CD4-positive, alpha-beta T cell (primary cell): ENCODE measurements at regions not wholly inside any gene's neighbourhood (a gene's known extent, or its start where the extent isn't known, plus 50 kb on each side); places are given as distances from the start of the nearest gene placed in this dataset.

Experiments used
- ATAC-seq: fragments of 200-7000 bp; cut with Tn5 transposase; one replicate; pipeline ENCODE4 v1.10.0; 2022; ENCODE audit warnings: mild to moderate bottlenecking; ENCODE audit not compliant: poor library complexity
- CTCF ChIA-PET: fragments of 350-600 bp; sonication (Branson Sonifier 250); formaldehyde crosslinking; loops from one replicate; lab custom pipeline; 2021; ENCODE audit warnings: antibody characterized with exemption, inconsistent platforms; lab: Charles Lee
- POLR2A ChIA-PET: fragments of 350-600 bp; sonication (Branson Sonifier 250); formaldehyde crosslinking; loops from one replicate; lab custom pipeline; 2021; ENCODE audit warnings: antibody characterized with exemption, inconsistent platforms; lab: Charles Lee
- DNase-seq, 14 experiments: peaks; one replicate each; pipeline ENCODE4 v3.0.0-alpha.2; 2013 to 2020; ENCODE audit warnings: mixed read lengths in 2 of 14
- H3K27ac ChIP-seq, 2 donors: one replicate each; pipeline versions ENCODE4 v1.5.1 to v1.7.0; 2013; ENCODE audit warnings: low read length in 2 of 2, low read depth in 1 of 2, mild to moderate bottlenecking in 1 of 2
- H3K27me3 ChIP-seq, 2 experiments: 1 replicate in 1 of 2; 2 replicates in 1 of 2; pipeline versions ENCODE4 v1.6.1 to v1.7.0; 2013; ENCODE audit warnings: low read length in 2 of 2, control low read depth in 1 of 2, mild to moderate bottlenecking in 1 of 2, moderate library complexity in 1 of 2; ENCODE audit not compliant: insufficient read depth in 2 of 2, control insufficient read depth in 1 of 2
- H3K36me3 ChIP-seq: one replicate; pipeline ENCODE4 v1.6.1; 2013; ENCODE audit warnings: low read length, control low read depth; ENCODE audit not compliant: insufficient read depth
- H3K4me1 ChIP-seq: one replicate; pipeline ENCODE4 v1.6.1; 2013; ENCODE audit warnings: low read length, control low read depth; ENCODE audit not compliant: insufficient read depth
- H3K4me3 ChIP-seq: one replicate; pipeline ENCODE4 v1.5.1; 2013; ENCODE audit warnings: mild to moderate bottlenecking, low read length, moderate library complexity
- H3K9me3 ChIP-seq, 2 experiments: 1 replicate in 1 of 2; 2 replicates in 1 of 2; pipeline versions ENCODE4 v1.6.1 to v1.7.0; 2013; ENCODE audit warnings: low read length in 2 of 2, mild to moderate bottlenecking in 2 of 2, control low read depth in 1 of 2, moderate library complexity in 1 of 2; ENCODE audit not compliant: control insufficient read depth in 1 of 2, insufficient read depth in 1 of 2
- H3K27ac Mint-ChIP-seq: one replicate; pipeline ENCODE4 v1.8.0; 2020; ENCODE audit warnings: mixed read lengths
- H3K27me3 Mint-ChIP-seq: one replicate; pipeline ENCODE4 v1.8.0; 2021; ENCODE audit warnings: mixed read lengths
- H3K36me3 Mint-ChIP-seq: one replicate; pipeline ENCODE4 v1.8.0; 2021; ENCODE audit warnings: low read depth, mixed read lengths
- H3K4me1 Mint-ChIP-seq: one replicate; pipeline ENCODE4 v1.8.0; 2021; ENCODE audit warnings: low read depth, mixed read lengths
- H3K4me3 Mint-ChIP-seq: one replicate; pipeline ENCODE4 v1.8.0; 2020; ENCODE audit warnings: mild to moderate bottlenecking, mixed read lengths
- H3K9me3 Mint-ChIP-seq: one replicate; pipeline ENCODE4 v1.8.0; 2020; ENCODE audit warnings: mixed read lengths
- CTCF ChIP-seq: fragments of 200-600 bp; IDR thresholded peaks from one replicate; pipeline ENCODE4 v1.8.0; 2022; ENCODE audit warnings: antibody characterized with exemption, mild to moderate bottlenecking
- intact Hi-C, 2 experiments: fragments of 100-400 bp; cut with DNase I in 1 of 2; cut with micrococcal nuclease in 1 of 2; formaldehyde crosslinking; loops; one replicate each; pipeline versions ENCODE4 v1.15.1 to v1.9.0; 2023 to 2025; cut with DNase I, micrococcal nuclease

- Mint-ChIP-seq H3K4me3 (no peak overlapping the region), H3K9me3 (no peaks in the 10 kb centered on the region), H3K27me3 (no peaks in the 10 kb centered on the region), H3K36me3 (no peaks in the 10 kb centered on the region), H3K27ac (no peak overlapping the region), H3K4me1 (no peaks in the 10 kb centered on the region)
- Histone ChIP-seq H3K9me3 (no peaks in the 10 kb centered on the region), H3K4me3 (no peak overlapping the region), H3K27me3 (no peaks in the 10 kb centered on the region), H3K4me1 (no peaks in the 10 kb centered on the region), H3K36me3 (no peaks in the 10 kb centered on the region), H3K27ac (no peak overlapping the region)
- intact Hi-C loops, result no loop called here
- ChIA-PET CTCF (interaction anchor here (0.6 kb wide), 1 partner anchor 88 kb away, joined by 3 read pairs; no protein-coding TSS in a partner anchor), POLR2A (no interaction called here)
- no peak for ATAC-seq
- TF ChIP-seq CTCF, result no peak
- DNase-seq, result no peak
Measured at GRCh38 chr21:35354078-35354477, 305.0 kb upstream of the RUNX1 start.

GRCh38 chr21:35352793-35353192 lies 303.7 kb upstream of the RUNX1 start:
- no peaks in the 10 kb centered on the region for H3K9me3 ChIP-seq
- H3K27me3 ChIP-seq, result no peaks in the 10 kb centered on the region
- H3K4me1 Mint-ChIP-seq, result no peaks in the 10 kb centered on the region
- CTCF ChIA-PET, result interaction anchor here (1.8 kb wide), 1 partner anchor 14 kb away, joined by 3 read pairs; no protein-coding TSS in a partner anchor
- intact Hi-C loops, result no loop called here
- H3K27me3 Mint-ChIP-seq, result no peaks in the 10 kb centered on the region
- H3K27ac ChIP-seq, result no peak overlapping the region
- POLR2A ChIA-PET, result no interaction called here
- H3K36me3 ChIP-seq, result no peaks in the 10 kb centered on the region
- no peaks in the 10 kb centered on the region for H3K36me3 Mint-ChIP-seq
- DNase-seq (no peak), ATAC-seq (no peak)
- no peaks in the 10 kb centered on the region for H3K4me1 ChIP-seq
- H3K9me3 Mint-ChIP-seq, result no peaks in the 10 kb centered on the region
- no peak overlapping the region for H3K4me3 ChIP-seq
- TF ChIP-seq CTCF, result no peak
- no peak overlapping the region for H3K27ac Mint-ChIP-seq
- no peak overlapping the region for H3K4me3 Mint-ChIP-seq

- H3K27ac Mint-ChIP-seq, result no peak overlapping the region
- ATAC-seq, result no peak
- H3K4me1 Mint-ChIP-seq, result no peaks in the 10 kb centered on the region
- no peaks in the 10 kb centered on the region for H3K27me3 ChIP-seq
- no peaks in the 10 kb centered on the region for H3K36me3 ChIP-seq
- intact Hi-C loops, result no loop called here
- CTCF ChIA-PET, result interaction anchor here (1.8 kb wide), 1 partner anchor 14 kb away, joined by 3 read pairs; no protein-coding TSS in a partner anchor
- DNase-seq, result no peak
- no peaks in the 10 kb centered on the region for H3K4me1 ChIP-seq
- no peaks in the 10 kb centered on the region for H3K27me3 Mint-ChIP-seq
- no peaks in the 10 kb centered on the region for H3K36me3 Mint-ChIP-seq
- no peak overlapping the region for H3K27ac ChIP-seq
- POLR2A ChIA-PET, result no interaction called here
- no peak overlapping the region for H3K4me3 Mint-ChIP-seq
- H3K9me3 ChIP-seq, result no peaks in the 10 kb centered on the region
- H3K9me3 Mint-ChIP-seq, result no peaks in the 10 kb centered on the region
- H3K4me3 ChIP-seq, result no peak overlapping the region
- TF ChIP-seq CTCF, result no peak
Measured at GRCh38 chr21:35352066-35352770, 303.1 kb upstream of the RUNX1 start.
